Heart right ventricle (tissue), 16 donors: ENCODE measurements at regions not wholly inside any gene's neighbourhood (a gene's known extent, or its start where the extent isn't known, plus 50 kb on each side); places are given as distances from the start of the nearest gene placed in this dataset.
"Not testable (repeated sequence)": the region's sequence is repeated elsewhere in the genome, so short reads cannot be mapped to it uniquely, and the experiment has no call there.

Experiments used
- ATAC-seq, 8 donors: fragments of 200-7000 bp; cut with Tn5 transposase; one replicate each; pipeline ENCODE4 v1.9.1; 2020; ENCODE audit warnings: mild to moderate bottlenecking in 8 of 8, moderate library complexity in 8 of 8, moderate number of reproducible peaks in 1 of 8
- DNase-seq, 2 donors: peaks; one replicate each; pipeline ENCODE4 v3.0.0-alpha.2; 2020
- H3K27ac ChIP-seq, 10 donors: fragments of 200-600 bp; sonication (generic) in 2 of 10; one replicate each; pipeline versions ENCODE4 v1.5.0 to v1.8.0; 2020 to 2022; ENCODE audit warnings: mild to moderate bottlenecking in 3 of 10
- H3K27me3 ChIP-seq, 7 donors: fragments of 200-600 bp; one replicate each; pipeline ENCODE4 v1.8.0; 2021 to 2022; ENCODE audit warnings: mild to moderate bottlenecking in 2 of 7
- H3K36me3 ChIP-seq, 9 donors: fragments of 200-600 bp; sonication (generic) in 1 of 9; one replicate each; pipeline versions ENCODE4 v1.5.0 to v1.8.0; 2020 to 2022; ENCODE audit warnings: mild to moderate bottlenecking in 2 of 9
- H3K4me1 ChIP-seq, 9 donors: fragments of 200-600 bp; sonication (generic) in 1 of 9; one replicate each; pipeline versions ENCODE4 v1.5.0 to v1.8.0; 2020 to 2022; ENCODE audit warnings: mild to moderate bottlenecking in 4 of 9
- H3K4me3 ChIP-seq, 10 donors: fragments of 200-600 bp; sonication (generic) in 2 of 10; one replicate each; pipeline versions ENCODE4 v1.5.0 to v1.8.0; 2020 to 2022; ENCODE audit warnings: mild to moderate bottlenecking in 7 of 10, moderate library complexity in 2 of 10
- H3K9me3 ChIP-seq, 11 donors: fragments of 200-600 bp in 10 of 11; sonication (generic) in 2 of 11; one replicate each; pipeline versions ENCODE4 v1.5.0 to v1.8.0; 2013 to 2022; ENCODE audit warnings: mild to moderate bottlenecking in 2 of 11, control low read depth in 1 of 11, moderate library complexity in 1 of 11
- CTCF ChIP-seq, 9 donors: fragments of 200-600 bp; sonication (generic) in 2 of 9; IDR thresholded peaks; one replicate each; pipeline versions ENCODE4 v1.5.0 to v1.8.0; 2021 to 2022; ENCODE audit warnings: antibody characterized with exemption in 9 of 9, mild to moderate bottlenecking in 5 of 9, moderate library complexity in 1 of 9
- WGBS, 2 donors: extraction: QIAGEN DNeasy Blood & Tissue Kit; methylation state at CpG; one replicate each; pipeline ENCODE4 v1.1.7; 2013; ENCODE audit warnings: inconsistent platforms in 1 of 2; 5-methylcytosine and 5-hydroxymethylcytosine counted together
- intact Hi-C, 10 donors: fragments of 100-400 bp; cut with DNase I; formaldehyde crosslinking; loops; one replicate each; pipeline versions ENCODE4 v1.11.1 to v1.14.2; 2022
- donor health status: Arrhythmogenic right ventricular cardiomyopathy.
- donor health status: ischemic (EF 13 %, LVEDD 7.1; RV severe dilation, severe dysfunction).
- donor health status: healthy with polysubstance abuse.
- donor health status: DM: no; HTN: yes; CAD: no.
- donor health status: DM: no; HTN: no; CAD: no.
- donor health status: ischemic (EF 25% LVEDD 6.9; RV normal size, moderate dysfunction).
- donor health status: ischemic (EF 25% LVEDD 5.7; RV mildly dilated, moderate dysfunction).
- donor health status: healthy.
- donor health status: DM: yes; HTN: yes; CAD: no.
- donor health status: Ischemic cardiomyopathy.
- donor health status: ischemic (EF 35%, LVEDD 5.7; RV mildly dilated, moderate dysfunction).
- donor health status: nonischemic (EF 11% LVEDD 7.7; RV severe dilation, severe dysfunction).
- donor health status: DM: yes; HTN: yes; CAD: no.
- donor health status: PGD.
- donor health status: ischemic (EF 29% LVEDD 5.4; RV normal size, mild dysfunction).
- donor health status: nonischemic (EF 23%, LVEDD 6.1; RV moderate dilation, normal function).

- ATAC-seq = no peak
- Histone ChIP-seq H3K36me3 (no peaks in the 10 kb centered on the region), H3K27ac (no peak overlapping the region)
These were observed 220.1 kb upstream of the KCNK2 start for GRCh38 chr1:214862421-214862820.

GRCh38 chr1:214864896-214865688 lies 217.4 kb upstream of the KCNK2 start:
- Histone ChIP-seq H3K36me3 (no peaks in the 10 kb centered on the region), H3K4me3 (no peak overlapping the region), H3K27me3 (peaks cover 0 to 7% (median 4%) of the 10 kb centered on the region in 7 donors), H3K9me3 (peaks cover 0 to 9% (median 0%) of the 10 kb centered on the region in 11 donors), H3K4me1 (no peaks in the 10 kb centered on the region), H3K27ac (no peak overlapping the region)
- WGBS, 2 donors = 77 to 86% methylated on average over 3 of the region's 3 CpGs
- DNase-seq = no peak
- intact Hi-C loops = no loop called here
- TF ChIP-seq CTCF (IDR thresholded peaks at IDR 0.05) = no peak
- no peak for ATAC-seq

More at GRCh38 chr1:214862421-214862820, 220.1 kb upstream of the KCNK2 start:
- WGBS, 2 donors = 72 to 74% methylated on average over 2 of the region's 2 CpGs
- Histone ChIP-seq H3K27me3 (peaks cover 0 to 7% (median 4%) of the 10 kb centered on the region in 7 donors), H3K9me3 (peaks cover 0 to 9% (median 0%) of the 10 kb centered on the region in 11 donors), H3K4me1 (no peaks in the 10 kb centered on the region), H3K4me3 (no peak overlapping the region)
- TF ChIP-seq CTCF (IDR thresholded peaks at IDR 0.05) = no peak
- intact Hi-C loops = loop anchor here in 1 of 10 donors (2.0 kb wide), 1 partner anchor 20 kb away; no protein-coding TSS in a partner anchor
- no peak for DNase-seq

- H3K27ac ChIP-seq, H3K27me3 ChIP-seq, DNase-seq, H3K4me1 ChIP-seq, H3K9me3 ChIP-seq, H3K36me3 ChIP-seq, H3K4me3 ChIP-seq, intact Hi-C loops, ATAC-seq: not testable (repeated sequence)
- WGBS, 2 donors = 96 to 98% methylated on average over 24 to 39 of the region's 40 CpGs
These were observed 212.1 kb upstream of the KCNK2 start for GRCh38 chr1:214870426-214870825.

- H3K9me3 ChIP-seq = no peaks in the 10 kb centered on the region
- no peak overlapping the region for H3K27ac ChIP-seq
- no peaks in the 10 kb centered on the region for H3K27me3 ChIP-seq
- ATAC-seq = no peak
- TF ChIP-seq CTCF (IDR thresholded peaks at IDR 0.05) = no peak
- H3K4me1 ChIP-seq = no peaks in the 10 kb centered on the region
- H3K4me3 ChIP-seq = no peak overlapping the region
- DNase-seq = no peak
- WGBS, 2 donors = 82 to 84% methylated on average over 5 of the region's 5 CpGs
- H3K36me3 ChIP-seq = no peaks in the 10 kb centered on the region
- intact Hi-C loops = no loop called here
These were observed 201.6 kb upstream of the KCNK2 start for GRCh38 chr1:214880956-214881355.

GRCh38 chr1:214882616-214883015 lies 199.9 kb upstream of the KCNK2 start:
- TF ChIP-seq CTCF (IDR thresholded peaks at IDR 0.05) = no peak
- Histone ChIP-seq H3K36me3 (no peaks in the 10 kb centered on the region), H3K27me3 (no peaks in the 10 kb centered on the region), H3K27ac (no peak overlapping the region), H3K4me3 (no peak overlapping the region), H3K4me1 (no peaks in the 10 kb centered on the region), H3K9me3 (peaks cover 0 to 6% (median 0%) of the 10 kb centered on the region in 11 donors)
- intact Hi-C loops = loop anchor here in 1 of 10 donors (2.0 kb wide), 1 partner anchor 20 kb away; no protein-coding TSS in a partner anchor
- ATAC-seq = no peak
- 85 to 92% methylated on average over 3 of the region's 3 CpGs for WGBS, 2 donors
- no peak for DNase-seq
